Loucy (cell line): ENCODE measurements at regions not wholly inside any gene's neighbourhood (a gene's known extent, or its start where the extent isn't known, plus 50 kb on each side); places are given as distances from the start of the nearest gene placed in this dataset.

Experiments used
- CTCF ChIP-seq: fragments of 200-600 bp; sonication (generic); conservative IDR thresholded peaks from 2 replicates; pipeline ENCODE4 v1.5.1; 2014; ENCODE audit warnings: mild to moderate bottlenecking, antibody characterized with exemption, low read length
- EZH2phosphoT487 ChIP-seq: fragments of 200-600 bp; IDR thresholded peaks from 2 replicates; pipeline ENCODE4 v1.6.1; 2018; ENCODE audit warnings: antibody characterized with exemption, mild to moderate bottlenecking, moderate library complexity, borderline replicate concordance

GRCh38 chr10:118968482-118968881 is 61.0 kb upstream of the NANOS1 start:
- TF ChIP-seq CTCF: no peak
- no peak for TF ChIP-seq EZH2phosphoT487
